Type B pancreatic cell (in vitro differentiated cells): ENCODE measurements at regions not wholly inside any gene's neighbourhood (a gene's known extent, or its start where the extent isn't known, plus 50 kb on each side); places are given as distances from the start of the nearest gene placed in this dataset.

Experiments
- DNase-seq: peaks from one replicate; pipeline ENCODE4 v3.0.0; 2021; ENCODE audit warnings: mixed read lengths; ENCODE audit not compliant: unreplicated experiment; ENCODE audit errors: extremely low spot score
- H3K27ac Mint-ChIP-seq: 2 replicates; pipeline ENCODE4 v1.8.0; 2021; ENCODE audit warnings: mild to moderate bottlenecking, mixed read lengths
- H3K27me3 Mint-ChIP-seq: 2 replicates; pipeline ENCODE4 v1.8.0; 2021; ENCODE audit warnings: mixed read lengths
- H3K36me3 Mint-ChIP-seq: 2 replicates; pipeline ENCODE4 v1.8.0; 2021; ENCODE audit warnings: mixed read lengths
- H3K4me1 Mint-ChIP-seq: one replicate; pipeline ENCODE4 v1.8.0; 2021; ENCODE audit warnings: mixed read lengths; ENCODE audit not compliant: unreplicated experiment
- H3K4me3 Mint-ChIP-seq: 2 replicates; pipeline ENCODE4 v1.8.0; 2021; ENCODE audit warnings: mild to moderate bottlenecking, mixed read lengths
- H3K9me3 Mint-ChIP-seq: 2 replicates; pipeline ENCODE4 v1.8.0; 2021; ENCODE audit warnings: mixed read lengths
- TF ChIP-seq, protein P1 (sequence below): fragments of 200-600 bp; sonication (generic); conservative IDR thresholded peaks from 2 replicates; pipeline ENCODE4 v1.5.0; 2021; ENCODE audit warnings: antibody characterized with exemption, mild to moderate bottlenecking

DNA sequence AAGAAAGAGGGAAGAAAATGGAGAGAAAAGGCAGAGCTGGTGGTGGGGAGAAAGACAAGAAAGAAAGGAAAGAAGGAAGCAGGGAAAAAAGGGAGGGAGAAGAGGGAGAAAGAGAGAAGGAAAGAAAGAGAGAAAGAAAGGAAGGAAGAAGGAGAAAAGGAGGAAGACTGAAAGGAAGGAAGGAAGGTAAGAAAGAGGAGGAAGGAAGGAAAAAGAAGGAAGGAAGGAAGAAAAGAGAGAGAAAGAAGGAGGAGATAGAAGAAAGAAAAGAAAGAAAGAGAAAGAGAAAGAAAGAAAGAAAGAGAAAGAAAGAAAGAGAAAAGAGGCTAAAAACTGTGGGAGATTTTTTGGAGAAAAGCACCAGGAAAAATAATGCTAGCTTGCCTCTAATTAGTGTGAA, 561.4 kb upstream of the GOT2 start:
- H3K4me3 Mint-ChIP-seq = no peak overlapping the region
- no peak for DNase-seq
- peaks cover 7% of the 10 kb centered on the region for H3K27me3 Mint-ChIP-seq
- H3K36me3 Mint-ChIP-seq = no peaks in the 10 kb centered on the region
- peaks cover 10% of the 10 kb centered on the region for H3K4me1 Mint-ChIP-seq
- no peaks in the 10 kb centered on the region for H3K9me3 Mint-ChIP-seq
- TF ChIP-seq, protein P1, sequence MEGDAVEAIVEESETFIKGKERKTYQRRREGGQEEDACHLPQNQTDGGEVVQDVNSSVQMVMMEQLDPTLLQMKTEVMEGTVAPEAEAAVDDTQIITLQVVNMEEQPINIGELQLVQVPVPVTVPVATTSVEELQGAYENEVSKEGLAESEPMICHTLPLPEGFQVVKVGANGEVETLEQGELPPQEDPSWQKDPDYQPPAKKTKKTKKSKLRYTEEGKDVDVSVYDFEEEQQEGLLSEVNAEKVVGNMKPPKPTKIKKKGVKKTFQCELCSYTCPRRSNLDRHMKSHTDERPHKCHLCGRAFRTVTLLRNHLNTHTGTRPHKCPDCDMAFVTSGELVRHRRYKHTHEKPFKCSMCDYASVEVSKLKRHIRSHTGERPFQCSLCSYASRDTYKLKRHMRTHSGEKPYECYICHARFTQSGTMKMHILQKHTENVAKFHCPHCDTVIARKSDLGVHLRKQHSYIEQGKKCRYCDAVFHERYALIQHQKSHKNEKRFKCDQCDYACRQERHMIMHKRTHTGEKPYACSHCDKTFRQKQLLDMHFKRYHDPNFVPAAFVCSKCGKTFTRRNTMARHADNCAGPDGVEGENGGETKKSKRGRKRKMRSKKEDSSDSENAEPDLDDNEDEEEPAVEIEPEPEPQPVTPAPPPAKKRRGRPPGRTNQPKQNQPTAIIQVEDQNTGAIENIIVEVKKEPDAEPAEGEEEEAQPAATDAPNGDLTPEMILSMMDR = no peak
- H3K27ac Mint-ChIP-seq = no peak overlapping the region

DNA sequence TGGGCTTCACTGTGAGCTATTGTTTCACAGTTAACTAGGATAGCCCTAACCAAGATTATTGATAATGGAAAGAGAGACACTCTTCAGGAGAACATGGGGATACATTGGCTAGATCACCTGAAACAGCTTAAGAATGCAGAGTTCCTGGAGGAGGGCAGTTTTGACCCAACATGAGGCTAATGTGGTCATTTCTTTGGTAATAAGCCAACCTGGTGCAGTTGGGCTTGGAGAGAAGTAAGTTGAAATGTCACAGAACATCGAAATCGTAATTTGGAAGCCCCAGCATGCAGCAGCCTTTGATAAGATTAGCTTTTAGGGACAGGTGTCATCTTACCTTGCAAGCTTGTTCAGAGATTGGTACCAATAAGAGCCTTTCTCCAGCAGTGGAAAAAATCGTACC, 556.6 kb upstream of the GOT2 start:
- Mint-ChIP-seq H3K4me3 (no peak overlapping the region), H3K9me3 (no peaks in the 10 kb centered on the region), H3K27me3 (peaks cover 7% of the 10 kb centered on the region), H3K36me3 (no peaks in the 10 kb centered on the region), H3K4me1 (no peaks in the 10 kb centered on the region), H3K27ac (no peak overlapping the region)
- TF ChIP-seq, protein P1 = no peak
- DNase-seq = no peak

DNA sequence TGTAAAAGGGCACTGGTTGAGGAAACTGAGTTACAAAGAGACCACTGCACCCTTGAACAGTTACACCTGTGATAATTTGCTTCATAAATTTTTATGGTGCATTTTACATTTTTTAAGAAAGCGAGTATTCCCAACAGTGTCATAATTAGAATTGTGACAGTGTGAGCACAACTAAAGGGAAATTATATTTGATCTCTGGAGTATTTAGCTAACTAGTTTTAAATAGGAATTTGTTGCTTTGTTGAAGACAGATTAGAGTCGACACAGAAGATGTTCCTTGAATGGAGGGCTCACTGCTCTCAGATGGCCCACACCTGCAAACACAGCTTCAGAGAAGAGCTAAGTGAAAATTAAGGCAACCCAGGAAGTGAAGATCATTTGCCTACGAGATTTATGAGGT, 555.0 kb upstream of the GOT2 start:
- no peaks in the 10 kb centered on the region for H3K27me3 Mint-ChIP-seq
- no peak overlapping the region for H3K4me3 Mint-ChIP-seq
- TF ChIP-seq, protein P1 = no peak
- no peaks in the 10 kb centered on the region for H3K9me3 Mint-ChIP-seq
- H3K4me1 Mint-ChIP-seq = no peaks in the 10 kb centered on the region
- no peak overlapping the region for H3K27ac Mint-ChIP-seq
- no peaks in the 10 kb centered on the region for H3K36me3 Mint-ChIP-seq
- no peak for DNase-seq

GRCh38 chr16:59274141-59274540, 540.0 kb upstream of the GOT2 start:
- TF ChIP-seq, protein P1 = no peak
- DNase-seq = no peak
- Mint-ChIP-seq H3K9me3 (no peaks in the 10 kb centered on the region), H3K27ac (no peak overlapping the region), H3K27me3 (no peaks in the 10 kb centered on the region), H3K4me3 (no peak overlapping the region), H3K4me1 (no peaks in the 10 kb centered on the region), H3K36me3 (no peaks in the 10 kb centered on the region)

GRCh38 chr16:59263955-59264354, 529.8 kb upstream of the GOT2 start:
- no peaks in the 10 kb centered on the region for H3K27me3 Mint-ChIP-seq
- TF ChIP-seq, protein P1 = no peak

DNA sequence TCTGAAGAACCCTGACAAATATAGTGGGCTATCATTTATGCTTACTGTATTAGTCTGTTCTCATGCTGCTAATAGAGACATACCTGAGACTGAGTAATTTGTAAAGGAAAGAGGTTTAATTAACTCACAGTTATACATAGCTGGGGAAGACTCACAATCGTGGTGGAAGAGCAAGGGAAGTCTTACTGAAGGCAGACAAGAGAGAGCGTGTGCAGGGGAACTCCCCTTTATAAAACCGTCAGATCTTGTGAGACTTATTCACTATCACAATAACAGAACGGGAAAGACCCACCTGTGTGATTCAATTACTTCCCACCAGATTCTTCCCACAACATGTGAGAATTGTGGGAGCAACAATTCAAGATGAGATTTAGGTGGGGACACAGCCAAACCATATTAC, 526.8 kb upstream of the GOT2 start:
- Mint-ChIP-seq H3K27me3 (no peaks in the 10 kb centered on the region), H3K4me1 (no peaks in the 10 kb centered on the region), H3K36me3 (no peaks in the 10 kb centered on the region), H3K4me3 (no peak overlapping the region), H3K9me3 (no peaks in the 10 kb centered on the region), H3K27ac (no peak overlapping the region)
- DNase-seq = no peak
- TF ChIP-seq, protein P1 = no peak

More at GRCh38 chr16:59263955-59264354, 529.8 kb upstream of the GOT2 start:
- DNase-seq = no peak
- Mint-ChIP-seq H3K9me3 (no peaks in the 10 kb centered on the region), H3K36me3 (no peaks in the 10 kb centered on the region), H3K27ac (no peak overlapping the region), H3K4me3 (no peak overlapping the region), H3K4me1 (no peaks in the 10 kb centered on the region)
